ENCODE measurements at regions not wholly inside any gene's neighbourhood (a gene's known extent, or its start where the extent isn't known, plus 50 kb on each side); places are given as distances from the start of the nearest gene placed in this dataset.

DNA sequence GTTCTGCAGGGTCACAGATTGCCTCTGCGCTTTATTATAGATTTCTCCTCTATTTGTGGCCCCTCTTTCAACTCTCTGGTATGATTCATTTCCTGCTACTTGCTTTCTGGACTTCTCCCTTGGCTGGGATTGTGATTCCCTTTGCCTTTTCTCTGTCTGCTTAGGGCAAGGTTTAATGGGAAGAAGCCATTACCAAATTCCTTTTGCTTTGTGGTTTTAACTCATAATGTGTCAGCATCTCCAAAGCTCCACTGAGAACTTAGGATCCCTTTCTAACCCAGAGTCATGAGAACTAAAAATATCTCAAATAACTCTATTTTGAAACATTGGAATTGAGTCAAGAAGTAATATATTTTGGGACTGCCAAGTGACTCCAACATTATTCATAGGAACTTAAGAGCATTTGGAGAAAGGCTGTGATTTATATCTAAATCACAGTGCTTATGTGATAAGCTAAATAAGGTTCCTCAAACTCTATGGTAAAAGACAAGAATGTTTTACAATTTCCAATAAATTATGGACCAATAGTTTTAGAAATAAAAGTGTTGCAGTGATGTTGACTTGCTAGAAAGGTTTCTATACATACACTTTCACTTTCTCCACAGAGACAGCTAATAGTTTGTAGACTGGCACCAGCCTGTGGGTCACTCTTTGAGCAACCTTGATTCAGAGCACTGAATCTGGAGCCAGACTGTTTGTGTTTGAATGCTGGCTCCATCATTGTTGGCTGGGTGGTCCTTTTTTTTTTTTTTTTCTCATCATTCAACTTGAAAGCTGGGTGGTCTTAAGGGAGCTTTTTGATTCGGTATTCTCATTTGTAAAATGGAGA lies 93.9 kb downstream of the DACT1 start:
- H3K27ac ChIP-seq (ENCODE audit: poor library complexity, severe bottlenecking), result peak overlapping the region; percentile 69
- TF ChIP-seq CTCF (IDR thresholded peaks at IDR 0.05; ENCODE audit: poor library complexity, severe bottlenecking), result no peak
- peaks cover 25% of the 10 kb centered on the region for H3K4me1 ChIP-seq (ENCODE audit: insufficient read depth, poor library complexity, severe bottlenecking)
- ATAC-seq (ENCODE audit: low read depth) (peak; percentile 95), DNase-seq (ENCODE audit: low spot score) (peak; percentile 67)
- no peaks in the 10 kb centered on the region for H3K36me3 ChIP-seq (ENCODE audit: low read depth)
- H3K4me3 ChIP-seq (ENCODE audit: severe bottlenecking), result no peak overlapping the region
- no peaks in the 10 kb centered on the region for H3K9me3 ChIP-seq (ENCODE audit: severe bottlenecking)
- no peaks in the 10 kb centered on the region for H3K27me3 ChIP-seq (ENCODE audit: insufficient read depth, poor library complexity, severe bottlenecking)

GRCh38 chr14:58732387-58732786 lies 94.6 kb downstream of the DACT1 start:
- Histone ChIP-seq H3K27ac (ENCODE audit: poor library complexity, severe bottlenecking) (peak overlapping the region; percentile 69), H3K4me1 (ENCODE audit: insufficient read depth, poor library complexity, severe bottlenecking) (peaks cover 25% of the 10 kb centered on the region), H3K27me3 (ENCODE audit: insufficient read depth, poor library complexity, severe bottlenecking) (no peaks in the 10 kb centered on the region), H3K9me3 (ENCODE audit: severe bottlenecking) (no peaks in the 10 kb centered on the region), H3K4me3 (ENCODE audit: severe bottlenecking) (no peak overlapping the region), H3K36me3 (ENCODE audit: low read depth) (no peaks in the 10 kb centered on the region)
- ATAC-seq (ENCODE audit: low read depth), result no peak
- DNase-seq (ENCODE audit: low spot score), result no peak
- no peak for TF ChIP-seq CTCF (IDR thresholded peaks at IDR 0.05; ENCODE audit: poor library complexity, severe bottlenecking)

- TF ChIP-seq CTCF (IDR thresholded peaks at IDR 0.05; ENCODE audit: poor library complexity, severe bottlenecking), result no peak
- ATAC-seq (ENCODE audit: low read depth) (no peak), DNase-seq (ENCODE audit: low spot score) (no peak)
- Histone ChIP-seq H3K9me3 (ENCODE audit: severe bottlenecking) (no peaks in the 10 kb centered on the region), H3K36me3 (ENCODE audit: low read depth) (no peaks in the 10 kb centered on the region), H3K4me3 (ENCODE audit: severe bottlenecking) (no peak overlapping the region), H3K27ac (ENCODE audit: poor library complexity, severe bottlenecking) (no peak overlapping the region), H3K4me1 (ENCODE audit: insufficient read depth, poor library complexity, severe bottlenecking) (peaks cover 35% of the 10 kb centered on the region), H3K27me3 (ENCODE audit: insufficient read depth, poor library complexity, severe bottlenecking) (no peaks in the 10 kb centered on the region)
Observed at GRCh38 chr14:58733451-58734208, 95.9 kb downstream of the DACT1 start.

GRCh38 chr14:58735596-58735995 lies 97.8 kb downstream of the DACT1 start:
- H3K27me3 ChIP-seq (ENCODE audit: insufficient read depth, poor library complexity, severe bottlenecking), result no peaks in the 10 kb centered on the region
- no peaks in the 10 kb centered on the region for H3K9me3 ChIP-seq (ENCODE audit: severe bottlenecking)
- H3K27ac ChIP-seq (ENCODE audit: poor library complexity, severe bottlenecking), result no peak overlapping the region
- H3K4me3 ChIP-seq (ENCODE audit: severe bottlenecking), result no peak overlapping the region
- TF ChIP-seq CTCF (IDR thresholded peaks at IDR 0.05; ENCODE audit: poor library complexity, severe bottlenecking), result no peak
- peaks cover 34% of the 10 kb centered on the region for H3K4me1 ChIP-seq (ENCODE audit: insufficient read depth, poor library complexity, severe bottlenecking)
- H3K36me3 ChIP-seq (ENCODE audit: low read depth), result no peaks in the 10 kb centered on the region
- no peak for ATAC-seq (ENCODE audit: low read depth)
- no peak for DNase-seq (ENCODE audit: low spot score)

All from RWPE2 (cell line).